Adrenal gland (tissue), 9 donors: ENCODE measurements at regions not wholly inside any gene's neighbourhood (a gene's known extent, or its start where the extent isn't known, plus 50 kb on each side); places are given as distances from the start of the nearest gene placed in this dataset.

ENCODE experiments used
- DNase-seq, 7 donors: peaks; one replicate each; pipeline ENCODE4 v3.0.0-alpha.2; 2019 to 2020
- H3K27ac ChIP-seq, 5 donors: fragments of 200-600 bp; sonication (generic) in 4 of 5; 1 replicate in 3 of 5; 2 replicates in 2 of 5; pipeline versions ENCODE4 v1.5.1 to v1.8.0; 2016 to 2020; ENCODE audit warnings: mild to moderate bottlenecking in 1 of 5
- H3K27me3 ChIP-seq: fragments of 200-600 bp; 2 replicates; pipeline ENCODE4 v1.8.0; 2021
- H3K36me3 ChIP-seq, 2 donors: fragments of 200-600 bp; replicated peaks in 1 of 2; 1 replicate in 1 of 2; 2 replicates in 1 of 2; pipeline versions ENCODE4 v1.5.1 to v1.8.0; 2018 to 2022
- H3K4me1 ChIP-seq, 2 donors: fragments of 200-600 bp; replicated peaks in 1 of 2; 1 replicate in 1 of 2; 2 replicates in 1 of 2; pipeline versions ENCODE4 v1.5.1 to v1.8.0; 2018 to 2021
- H3K4me3 ChIP-seq, 4 donors: fragments of 200-600 bp; sonication (generic) in 3 of 4; one replicate each; pipeline ENCODE4 v1.5.1; 2016 to 2018
- H3K9me3 ChIP-seq, 3 donors: fragments of 200-600 bp; sonication (generic) in 1 of 3; replicated peaks in 1 of 3; 1 replicate in 2 of 3; 2 replicates in 1 of 3; pipeline versions ENCODE4 v1.5.1 to v1.8.0; 2016 to 2021
- CTCF ChIP-seq, 6 experiments: fragments of 450-650 bp in 4 of 6; fragments of 200-600 bp in 2 of 6; sonication (generic) in 1 of 6; IDR thresholded peaks; 1 replicate in 5 of 6; 2 replicates in 1 of 6; pipeline versions ENCODE4 v1.5.1 to v1.8.0; 2016 to 2021; ENCODE audit warnings: antibody characterized with exemption in 6 of 6, mild to moderate bottlenecking in 2 of 6, moderate library complexity in 1 of 6
- POLR2A ChIP-seq, 2 donors: fragments of 450-650 bp; IDR thresholded peaks; one replicate each; pipeline ENCODE4 v1.6.1; 2017; ENCODE audit warnings: antibody characterized with exemption in 2 of 2, mild to moderate bottlenecking in 2 of 2, moderate library complexity in 1 of 2
- WGBS, 4 donors: extraction: QIAGEN DNeasy Blood & Tissue Kit in 2 of 4; methylation state at CpG; one replicate each; pipeline versions ENCODE4 v1.1.5 to v1.1.7; 2013 to 2017; 5-methylcytosine and 5-hydroxymethylcytosine counted together
- intact Hi-C, 2 donors: fragments of 100-400 bp; cut with DNase I; formaldehyde crosslinking; loops; one replicate each; pipeline versions ENCODE4 v1.14.1 to v1.15.0; 2022 to 2023
- donor health status: healthy with polysubstance abuse.
- donor health status: Bipolar disorder and iron deficiency.
- donor health status: DM: yes; HTN: yes; CAD: no.
- donor health status: DM: no; HTN: no; CAD: no.
- donor health status: DM: no; HTN: no; CAD: no.

GRCh38 chr13:90919153-90919552, 428.3 kb upstream of the MIR17HG start:
- Histone ChIP-seq H3K4me1 (no peaks in the 10 kb centered on the region), H3K27ac (no peak overlapping the region), H3K4me3 (no peak overlapping the region), H3K36me3 (no peaks in the 10 kb centered on the region), H3K27me3 (no peaks in the 10 kb centered on the region), H3K9me3 (peaks cover 0 to 4% (median 0%) of the 10 kb centered on the region in 3 donors)
- intact Hi-C loops: no loop called here
- no peak for DNase-seq
- 65 to 80% (median 75%) methylated on average over 3 of the region's 3 CpGs for WGBS, 4 donors
- TF ChIP-seq POLR2A (IDR thresholded peaks at IDR 0.05) (no peak), CTCF (IDR thresholded peaks at IDR 0.05) (no peak)

- H3K4me1 ChIP-seq: no peaks in the 10 kb centered on the region
- WGBS, 4 donors: 18 to 47% (median 42%) methylated on average over 2 of the region's 2 CpGs
- no peak overlapping the region for H3K4me3 ChIP-seq
- TF ChIP-seq POLR2A (IDR thresholded peaks at IDR 0.05) (no peak), CTCF (IDR thresholded peaks at IDR 0.05) (no peak)
- no peak overlapping the region for H3K27ac ChIP-seq
- no peaks in the 10 kb centered on the region for H3K36me3 ChIP-seq
- intact Hi-C loops: no loop called here
- DNase-seq: no peak
- no peaks in the 10 kb centered on the region for H3K27me3 ChIP-seq
- H3K9me3 ChIP-seq: no peaks in the 10 kb centered on the region
These were observed 421.0 kb upstream of the MIR17HG start for GRCh38 chr13:90926459-90926858.

GRCh38 chr13:90928109-90928508, 419.4 kb upstream of the MIR17HG start:
- Histone ChIP-seq H3K4me3 (no peak overlapping the region), H3K4me1 (no peaks in the 10 kb centered on the region), H3K36me3 (no peaks in the 10 kb centered on the region), H3K9me3 (no peaks in the 10 kb centered on the region), H3K27ac (no peak overlapping the region), H3K27me3 (no peaks in the 10 kb centered on the region)
- intact Hi-C loops: no loop called here
- DNase-seq: no peak
- TF ChIP-seq POLR2A (IDR thresholded peaks at IDR 0.05): no peak
- no peak for TF ChIP-seq CTCF (IDR thresholded peaks at IDR 0.05)
- WGBS, 4 donors: 75 to 81% (median 79%) methylated on average over 7 of the region's 7 CpGs

GRCh38 chr13:90933097-90933826, 414.2 kb upstream of the MIR17HG start:
- H3K4me1 ChIP-seq: no peaks in the 10 kb centered on the region
- 56 to 68% (median 59%) methylated on average over 3 of the region's 3 CpGs for WGBS, 4 donors
- no peak overlapping the region for H3K27ac ChIP-seq
- H3K9me3 ChIP-seq: no peaks in the 10 kb centered on the region
- intact Hi-C loops: no loop called here
- H3K4me3 ChIP-seq: no peak overlapping the region
- TF ChIP-seq CTCF (IDR thresholded peaks at IDR 0.05): no peak
- no peak for TF ChIP-seq POLR2A (IDR thresholded peaks at IDR 0.05)
- no peaks in the 10 kb centered on the region for H3K36me3 ChIP-seq
- DNase-seq: no peak
- H3K27me3 ChIP-seq: no peaks in the 10 kb centered on the region
